SK-N-SH (cell line): ENCODE measurements at regions not wholly inside any gene's neighbourhood (a gene's known extent, or its start where the extent isn't known, plus 50 kb on each side); places are given as distances from the start of the nearest gene placed in this dataset.

Source experiments
- CTCF ChIA-PET: fragments of 300-600, 350-600 bp; formaldehyde crosslinking; extraction: SDS; loops from one replicate; lab custom pipeline; 2021; lab: Yijun Ruan, JAX
- POLR2A ChIA-PET: fragments of 350-600 bp; sonication (Branson Sonifier 250); formaldehyde crosslinking; extraction: SDS; loops from one replicate; lab custom pipeline; 2020; ENCODE audit warnings: antibody characterized with exemption, inconsistent platforms; lab: Yijun Ruan, JAX
- DNase-seq: peaks from one replicate; pipeline ENCODE4 v3.0.0; 2012
- H2AFZ ChIP-seq: fragments of 200-600 bp; sonication (generic); 2 replicates; pipeline ENCODE4 v1.8.1; 2016; ENCODE audit warnings: antibody characterized with exemption, mild to moderate bottlenecking, low read depth
- H3F3A ChIP-seq: fragments of 200-600 bp; sonication (generic); replicated peaks from 2 replicates; pipeline ENCODE3; 2016; ENCODE audit warnings: antibody characterized with exemption, mild to moderate bottlenecking; ENCODE audit not compliant: insufficient read depth
- H3K27ac ChIP-seq, 2 experiments: fragments of 200-500 bp in 1 of 2; fragments of 200-600 bp in 1 of 2; sonication (Bioruptor generic) in 1 of 2; sonication (generic), shearing (Covaris generic) in 1 of 2; 2 replicates each; pipeline versions ENCODE4 v1.5.1 to v1.6.1; 2014 to 2016; ENCODE audit warnings: low read depth in 2 of 2, inconsistent platforms in 1 of 2, low read length in 1 of 2, mild to moderate bottlenecking in 1 of 2, mixed read lengths in 1 of 2
- H3K27me3 ChIP-seq: fragments of 200-600 bp; sonication (generic), shearing (Covaris generic); 2 replicates; pipeline ENCODE4 v1.6.1; 2016; ENCODE audit warnings: mixed run types; ENCODE audit not compliant: insufficient read depth
- H3K36me3 ChIP-seq, 2 experiments: fragments of 200-500 bp in 1 of 2; fragments of 200-600 bp in 1 of 2; sonication (Bioruptor generic) in 1 of 2; sonication (generic) in 1 of 2; replicated peaks in 1 of 2; 2 replicates each; pipeline versions ENCODE3 to v1.5.1; 2014 to 2016; ENCODE audit warnings: low read length in 1 of 2, mild to moderate bottlenecking in 1 of 2; ENCODE audit not compliant: insufficient read depth in 2 of 2, control insufficient read depth in 1 of 2
- H3K4me1 ChIP-seq, 2 experiments: fragments of 200-500 bp in 1 of 2; fragments of 200-600 bp in 1 of 2; sonication (Bioruptor generic) in 1 of 2; sonication (generic), shearing (Covaris generic) in 1 of 2; 2 replicates each; pipeline versions ENCODE4 v1.5.1 to v1.6.1; 2014 to 2016; ENCODE audit warnings: low read depth in 1 of 2, low read length in 1 of 2, mixed run types in 1 of 2; ENCODE audit not compliant: insufficient read depth in 2 of 2, control insufficient read depth in 1 of 2
- H3K4me2 ChIP-seq: fragments of 200-600 bp; sonication (generic), shearing (Covaris generic); 2 replicates; pipeline ENCODE4 v1.6.1; 2017; ENCODE audit warnings: mixed run types
- H3K4me3 ChIP-seq, 2 experiments: fragments of 200-500 bp in 1 of 2; fragments of 200-600 bp in 1 of 2; sonication (Bioruptor generic) in 1 of 2; sonication (generic), shearing (Covaris generic) in 1 of 2; 2 replicates each; pipeline versions ENCODE4 v1.5.1 to v1.8.1; 2014 to 2016; ENCODE audit warnings: low read depth in 2 of 2, inconsistent platforms in 1 of 2, low read length in 1 of 2, mild to moderate bottlenecking in 1 of 2, mixed read lengths in 1 of 2, moderate library complexity in 1 of 2
- H3K79me2 ChIP-seq: fragments of 200-600 bp; sonication (generic); 2 replicates; pipeline ENCODE4 v1.8.1; 2017; ENCODE audit warnings: mild to moderate bottlenecking; ENCODE audit not compliant: insufficient read depth
- H3K9ac ChIP-seq: fragments of 200-600 bp; sonication (generic); 2 replicates; pipeline ENCODE4 v1.6.1; 2017; ENCODE audit warnings: mixed run types
- H3K9me2 ChIP-seq: fragments of 200-600 bp; sonication (generic); 2 replicates; pipeline ENCODE4 v1.6.1; 2017; ENCODE audit warnings: mixed run types
- H3K9me3 ChIP-seq: fragments of 200-600 bp; sonication (generic); 2 replicates; pipeline ENCODE4 v1.6.1; 2017; ENCODE audit warnings: mixed run types, mild to moderate bottlenecking, moderate library complexity
- H4K20me1 ChIP-seq: fragments of 200-600 bp; sonication (generic); 2 replicates; pipeline ENCODE4 v1.6.1; 2017; ENCODE audit warnings: mild to moderate bottlenecking, mixed run types; ENCODE audit not compliant: insufficient read depth
- ELF1 ChIP-seq: IDR thresholded peaks from 2 replicates; pipeline ENCODE4 v1.4.0; 2012
- EP300 ChIP-seq, 2 experiments: IDR thresholded peaks; 2 replicates each; pipeline versions ENCODE4 v1.4.0 to v1.6.1; 2012; ENCODE audit warnings: borderline replicate concordance in 1 of 2, low read depth in 1 of 2, low read length in 1 of 2
- EZH2phosphoT487 ChIP-seq: fragments of 200-600 bp; sonication (generic); IDR thresholded peaks from 2 replicates; pipeline ENCODE4 v1.6.1; 2017; ENCODE audit warnings: low read depth, mixed run types, mild to moderate bottlenecking, antibody characterized with exemption, moderate library complexity, borderline replicate concordance
- FOXJ3 ChIP-seq: sonication (generic); formaldehyde crosslinking; IDR thresholded peaks from 2 replicates; pipeline ENCODE4 v1.5.1; 2020; ENCODE audit warnings: mild to moderate bottlenecking, missing genetic modification reagents
- GABPA ChIP-seq: IDR thresholded peaks from 2 replicates; pipeline ENCODE4 v1.4.0; 2012; ENCODE audit warnings: low read depth, mild to moderate bottlenecking
- GATA2 ChIP-seq: sonication (generic); formaldehyde crosslinking; IDR thresholded peaks from 2 replicates; pipeline ENCODE4 v1.5.0; 2020; ENCODE audit warnings: mild to moderate bottlenecking, missing genetic modification reagents
- MXI1 ChIP-seq: IDR thresholded peaks from 2 replicates; pipeline ENCODE4 v1.6.1; 2012; ENCODE audit warnings: mild to moderate bottlenecking, low read depth, low read length, improper control_type of control experiment
- NRF1 ChIP-seq: IDR thresholded peaks from 2 replicates; pipeline ENCODE4 v1.6.1; 2012; ENCODE audit warnings: low read depth, mild to moderate bottlenecking, low read length
- RAD21 ChIP-seq: IDR thresholded peaks from 2 replicates; pipeline ENCODE4 v1.6.1; 2012; ENCODE audit warnings: mild to moderate bottlenecking, low read length
- RXRA ChIP-seq: IDR thresholded peaks from 2 replicates; pipeline ENCODE4 v1.4.0; 2012; ENCODE audit warnings: low read depth, mild to moderate bottlenecking, borderline replicate concordance
- SIN3A ChIP-seq: IDR thresholded peaks from 2 replicates; pipeline ENCODE4 v1.6.1; 2012; ENCODE audit warnings: low read depth, mild to moderate bottlenecking, low read length, moderate library complexity, borderline replicate concordance
- SMC3 ChIP-seq: IDR thresholded peaks from 2 replicates; pipeline ENCODE4 v1.6.1; 2012; ENCODE audit warnings: low read depth, low read length, improper control_type of control experiment
- TAF1 ChIP-seq: IDR thresholded peaks from 2 replicates; pipeline ENCODE4 v1.6.1; 2012; ENCODE audit warnings: low read depth, mild to moderate bottlenecking, low read length, moderate library complexity, borderline replicate concordance
- TEAD4 ChIP-seq: IDR thresholded peaks from 2 replicates; pipeline ENCODE4 v1.4.0; 2012; ENCODE audit warnings: mild to moderate bottlenecking, borderline replicate concordance; ENCODE audit not compliant: insufficient read depth
- YY1 ChIP-seq: IDR thresholded peaks from 2 replicates; pipeline ENCODE4 v1.4.0; 2012; ENCODE audit warnings: low read depth, mild to moderate bottlenecking
- WGBS: methylation state at CpG from one replicate; pipeline ENCODE4 v1.1.6; 2017; ENCODE audit warnings: low lambda C conversion rate; 5-methylcytosine and 5-hydroxymethylcytosine counted together
- TF ChIP-seq, protein P1 (sequence below): IDR thresholded peaks from 2 replicates; pipeline ENCODE4 v1.6.1; 2012; ENCODE audit warnings: mild to moderate bottlenecking, low read depth, low read length, moderate library complexity
- TF ChIP-seq, protein P2 (sequence below): fragments of 150-350 bp; IDR thresholded peaks from 2 replicates; pipeline ENCODE4 v1.6.1; 2017; ENCODE audit warnings: antibody characterized with exemption, low read length, low read depth, borderline replicate concordance
- TF ChIP-seq, protein P3 (sequence below): IDR thresholded peaks from 2 replicates; pipeline ENCODE4 v1.4.0; 2012; ENCODE audit warnings: low read depth, borderline replicate concordance
- TF ChIP-seq, protein P4 (sequence below): IDR thresholded peaks from 2 replicates; pipeline ENCODE4; 2012

DNA sequence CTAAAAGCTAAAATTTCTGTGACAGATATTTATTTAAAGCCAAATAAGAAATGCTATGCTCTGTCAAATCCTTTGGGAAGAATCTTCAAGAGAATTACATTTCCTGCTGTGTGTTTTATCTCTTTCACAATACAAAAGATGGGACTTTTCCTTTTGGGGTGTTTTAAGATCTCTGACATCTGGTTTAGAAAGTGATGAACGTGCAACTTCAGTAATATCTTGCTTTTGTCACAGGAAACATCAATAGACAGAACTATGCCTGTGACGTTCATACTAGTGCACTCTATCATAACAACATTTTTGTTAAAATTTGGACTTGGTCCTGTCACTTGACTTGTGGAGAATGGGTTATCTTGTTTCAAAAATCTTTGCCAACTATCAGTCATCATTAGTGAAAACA is 195.7 kb upstream of the KCNMB2 start (continued):
- TF ChIP-seq, protein P1, sequence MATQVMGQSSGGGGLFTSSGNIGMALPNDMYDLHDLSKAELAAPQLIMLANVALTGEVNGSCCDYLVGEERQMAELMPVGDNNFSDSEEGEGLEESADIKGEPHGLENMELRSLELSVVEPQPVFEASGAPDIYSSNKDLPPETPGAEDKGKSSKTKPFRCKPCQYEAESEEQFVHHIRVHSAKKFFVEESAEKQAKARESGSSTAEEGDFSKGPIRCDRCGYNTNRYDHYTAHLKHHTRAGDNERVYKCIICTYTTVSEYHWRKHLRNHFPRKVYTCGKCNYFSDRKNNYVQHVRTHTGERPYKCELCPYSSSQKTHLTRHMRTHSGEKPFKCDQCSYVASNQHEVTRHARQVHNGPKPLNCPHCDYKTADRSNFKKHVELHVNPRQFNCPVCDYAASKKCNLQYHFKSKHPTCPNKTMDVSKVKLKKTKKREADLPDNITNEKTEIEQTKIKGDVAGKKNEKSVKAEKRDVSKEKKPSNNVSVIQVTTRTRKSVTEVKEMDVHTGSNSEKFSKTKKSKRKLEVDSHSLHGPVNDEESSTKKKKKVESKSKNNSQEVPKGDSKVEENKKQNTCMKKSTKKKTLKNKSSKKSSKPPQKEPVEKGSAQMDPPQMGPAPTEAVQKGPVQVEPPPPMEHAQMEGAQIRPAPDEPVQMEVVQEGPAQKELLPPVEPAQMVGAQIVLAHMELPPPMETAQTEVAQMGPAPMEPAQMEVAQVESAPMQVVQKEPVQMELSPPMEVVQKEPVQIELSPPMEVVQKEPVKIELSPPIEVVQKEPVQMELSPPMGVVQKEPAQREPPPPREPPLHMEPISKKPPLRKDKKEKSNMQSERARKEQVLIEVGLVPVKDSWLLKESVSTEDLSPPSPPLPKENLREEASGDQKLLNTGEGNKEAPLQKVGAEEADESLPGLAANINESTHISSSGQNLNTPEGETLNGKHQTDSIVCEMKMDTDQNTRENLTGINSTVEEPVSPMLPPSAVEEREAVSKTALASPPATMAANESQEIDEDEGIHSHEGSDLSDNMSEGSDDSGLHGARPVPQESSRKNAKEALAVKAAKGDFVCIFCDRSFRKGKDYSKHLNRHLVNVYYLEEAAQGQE: no peak
- TF ChIP-seq, all 33 proteins: peak for 0

DNA sequence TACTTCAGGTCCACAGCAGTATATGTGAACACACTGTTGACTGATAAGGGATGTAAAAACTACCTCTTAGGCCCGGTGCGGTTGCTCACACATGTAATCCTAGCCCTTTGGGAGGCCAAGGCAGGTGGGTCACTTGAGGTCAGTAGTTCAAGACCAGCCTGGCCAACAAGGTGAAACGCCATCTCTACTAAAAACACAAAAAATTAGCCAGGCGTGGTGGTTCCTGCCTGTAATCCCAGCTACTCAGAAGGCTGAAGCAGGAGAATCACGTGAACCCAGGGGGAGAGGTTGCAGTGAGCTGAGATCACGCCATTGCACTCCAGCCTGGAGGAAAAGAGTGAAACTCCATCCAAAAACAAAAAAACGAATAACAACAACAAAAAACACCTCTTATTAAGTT is 194.6 kb upstream of the KCNMB2 start:
- Histone ChIP-seq H3K4me3 (no peak overlapping the region), H3K27me3 (no peaks in the 10 kb centered on the region), H3K4me1 (peaks cover 0 to 9% of the 10 kb centered on the region in 2 experiments; a peak in 1 of 4 replicates), H3K9me2 (no peaks in the 10 kb centered on the region), H4K20me1 (no peaks in the 10 kb centered on the region), H3K36me3 (no peaks in the 10 kb centered on the region), H3K9ac (no peak overlapping the region), H3K79me2 (no peaks in the 10 kb centered on the region), H3F3A (no peaks in the 10 kb centered on the region), H3K27ac (no peak overlapping the region), H3K4me2 (no peak overlapping the region), H3K9me3 (no peaks in the 10 kb centered on the region), H2AFZ (no peak overlapping the region)
- TF ChIP-seq GATA2 (no peak), EZH2phosphoT487 (no peak), ELF1 (no peak), RAD21 (no peak), SMC3 (no peak), FOXJ3 (CRISPR knock-in tag) (no peak), RXRA (no peak), MXI1 (no peak), TEAD4 (no peak), EP300 (IDR thresholded peaks at IDR 0.05; ENCODE audit: borderline replicate concordance in 1 of 2, low read depth in 1 of 2, low read length in 1 of 2) (no peak), NRF1 (no peak), GABPA (no peak), TAF1 (no peak), YY1 (no peak), SIN3A (no peak)
- TF ChIP-seq, protein P2, sequence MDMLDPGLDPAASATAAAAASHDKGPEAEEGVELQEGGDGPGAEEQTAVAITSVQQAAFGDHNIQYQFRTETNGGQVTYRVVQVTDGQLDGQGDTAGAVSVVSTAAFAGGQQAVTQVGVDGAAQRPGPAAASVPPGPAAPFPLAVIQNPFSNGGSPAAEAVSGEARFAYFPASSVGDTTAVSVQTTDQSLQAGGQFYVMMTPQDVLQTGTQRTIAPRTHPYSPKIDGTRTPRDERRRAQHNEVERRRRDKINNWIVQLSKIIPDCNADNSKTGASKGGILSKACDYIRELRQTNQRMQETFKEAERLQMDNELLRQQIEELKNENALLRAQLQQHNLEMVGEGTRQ: no peak
- TF ChIP-seq, protein P3, sequence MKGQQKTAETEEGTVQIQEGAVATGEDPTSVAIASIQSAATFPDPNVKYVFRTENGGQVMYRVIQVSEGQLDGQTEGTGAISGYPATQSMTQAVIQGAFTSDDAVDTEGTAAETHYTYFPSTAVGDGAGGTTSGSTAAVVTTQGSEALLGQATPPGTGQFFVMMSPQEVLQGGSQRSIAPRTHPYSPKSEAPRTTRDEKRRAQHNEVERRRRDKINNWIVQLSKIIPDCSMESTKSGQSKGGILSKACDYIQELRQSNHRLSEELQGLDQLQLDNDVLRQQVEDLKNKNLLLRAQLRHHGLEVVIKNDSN: no peak
- TF ChIP-seq, protein P4, sequence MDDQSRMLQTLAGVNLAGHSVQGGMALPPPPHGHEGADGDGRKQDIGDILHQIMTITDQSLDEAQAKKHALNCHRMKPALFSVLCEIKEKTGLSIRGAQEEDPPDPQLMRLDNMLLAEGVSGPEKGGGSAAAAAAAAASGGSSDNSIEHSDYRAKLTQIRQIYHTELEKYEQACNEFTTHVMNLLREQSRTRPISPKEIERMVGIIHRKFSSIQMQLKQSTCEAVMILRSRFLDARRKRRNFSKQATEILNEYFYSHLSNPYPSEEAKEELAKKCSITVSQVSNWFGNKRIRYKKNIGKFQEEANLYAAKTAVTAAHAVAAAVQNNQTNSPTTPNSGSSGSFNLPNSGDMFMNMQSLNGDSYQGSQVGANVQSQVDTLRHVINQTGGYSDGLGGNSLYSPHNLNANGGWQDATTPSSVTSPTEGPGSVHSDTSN: no peak
- ChIA-PET CTCF (no interaction called here), POLR2A (no interaction called here)
- WGBS: 90% methylated on average over 7 of the region's 7 CpGs
- no peak for DNase-seq
